GM23248 (cell line): ENCODE measurements at regions not wholly inside any gene's neighbourhood (a gene's known extent, or its start where the extent isn't known, plus 50 kb on each side); places are given as distances from the start of the nearest gene placed in this dataset.

Experiments used
- EZH2 ChIP-seq: fragments of 200-600 bp; sonication (generic); IDR thresholded peaks from 2 replicates; pipeline ENCODE4 v1.6.1; 2018; ENCODE audit warnings: antibody characterized with exemption, mild to moderate bottlenecking; ENCODE audit not compliant: insufficient read depth, poor library complexity, severe bottlenecking
- EZH2phosphoT487 ChIP-seq: fragments of 200-600 bp; sonication (generic); IDR thresholded peaks from 2 replicates; pipeline ENCODE4 v1.6.1; 2018; ENCODE audit warnings: antibody characterized with exemption, moderate library complexity, mild to moderate bottlenecking, low read depth; ENCODE audit not compliant: insufficient read depth

DNA sequence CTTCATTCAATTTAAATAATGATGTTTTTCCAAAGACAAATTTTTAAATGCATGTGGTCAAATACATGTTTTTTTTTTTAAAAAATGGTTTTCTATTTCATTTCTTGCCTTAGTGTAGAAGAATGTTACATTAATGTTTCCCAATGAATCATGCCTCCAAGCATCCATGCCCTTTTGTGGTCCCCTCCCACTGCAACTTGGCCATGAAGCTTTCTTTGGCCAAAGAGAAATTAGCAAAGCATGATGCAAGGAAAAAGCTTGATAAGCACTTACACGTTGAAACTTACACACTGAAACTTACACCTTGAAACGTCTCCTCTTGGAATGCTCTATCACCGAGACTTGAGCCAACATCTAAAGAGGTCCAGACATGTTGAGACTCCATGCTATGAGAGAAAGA lies 93.0 kb upstream of the ELOVL5 start:
- no peak for TF ChIP-seq EZH2phosphoT487
- no peak for TF ChIP-seq EZH2
